DOHH2 (cell line): ENCODE measurements at regions not wholly inside any gene's neighbourhood (a gene's known extent, or its start where the extent isn't known, plus 50 kb on each side); places are given as distances from the start of the nearest gene placed in this dataset.

Source experiments
- EZH2phosphoT487 ChIP-seq: fragments of 200-600 bp; sonication (generic); IDR thresholded peaks from 2 replicates; pipeline ENCODE4 v1.6.1; 2017; ENCODE audit warnings: borderline replicate concordance, mild to moderate bottlenecking, antibody characterized with exemption, low read length, moderate library complexity, mixed read lengths
- TF ChIP-seq, protein P1 (sequence below): fragments of 200-600 bp; sonication (generic); IDR thresholded peaks from one replicate; pipeline ENCODE4 v1.5.1; 2014; ENCODE audit warnings: antibody characterized with exemption, mild to moderate bottlenecking, low read depth, low read length; ENCODE audit not compliant: poor library complexity, severe bottlenecking

DNA sequence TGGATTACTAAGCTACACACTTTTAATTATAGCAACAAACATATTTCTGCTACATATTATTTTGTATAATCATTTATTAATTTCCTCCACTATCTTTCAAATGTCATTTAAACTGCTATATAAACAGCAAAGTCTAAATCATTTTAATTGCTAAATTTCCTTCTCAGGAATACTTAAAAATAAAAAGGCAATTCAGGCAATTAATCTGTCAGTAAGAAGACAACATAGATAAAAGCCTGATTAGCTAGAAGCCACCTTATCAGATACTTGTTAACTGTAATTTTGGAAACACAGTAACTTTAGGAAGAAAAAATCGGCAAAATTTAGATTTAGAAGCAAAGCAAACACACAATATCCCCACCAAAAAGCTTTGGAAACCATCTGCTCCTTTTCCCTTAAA, 188.2 kb upstream of the ZNF804A start:
- TF ChIP-seq, protein P1, sequence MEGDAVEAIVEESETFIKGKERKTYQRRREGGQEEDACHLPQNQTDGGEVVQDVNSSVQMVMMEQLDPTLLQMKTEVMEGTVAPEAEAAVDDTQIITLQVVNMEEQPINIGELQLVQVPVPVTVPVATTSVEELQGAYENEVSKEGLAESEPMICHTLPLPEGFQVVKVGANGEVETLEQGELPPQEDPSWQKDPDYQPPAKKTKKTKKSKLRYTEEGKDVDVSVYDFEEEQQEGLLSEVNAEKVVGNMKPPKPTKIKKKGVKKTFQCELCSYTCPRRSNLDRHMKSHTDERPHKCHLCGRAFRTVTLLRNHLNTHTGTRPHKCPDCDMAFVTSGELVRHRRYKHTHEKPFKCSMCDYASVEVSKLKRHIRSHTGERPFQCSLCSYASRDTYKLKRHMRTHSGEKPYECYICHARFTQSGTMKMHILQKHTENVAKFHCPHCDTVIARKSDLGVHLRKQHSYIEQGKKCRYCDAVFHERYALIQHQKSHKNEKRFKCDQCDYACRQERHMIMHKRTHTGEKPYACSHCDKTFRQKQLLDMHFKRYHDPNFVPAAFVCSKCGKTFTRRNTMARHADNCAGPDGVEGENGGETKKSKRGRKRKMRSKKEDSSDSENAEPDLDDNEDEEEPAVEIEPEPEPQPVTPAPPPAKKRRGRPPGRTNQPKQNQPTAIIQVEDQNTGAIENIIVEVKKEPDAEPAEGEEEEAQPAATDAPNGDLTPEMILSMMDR = no peak
- TF ChIP-seq EZH2phosphoT487 = no peak
